ENCODE measurements at regions not wholly inside any gene's neighbourhood (a gene's known extent, or its start where the extent isn't known, plus 50 kb on each side); places are given as distances from the start of the nearest gene placed in this dataset.

DNA sequence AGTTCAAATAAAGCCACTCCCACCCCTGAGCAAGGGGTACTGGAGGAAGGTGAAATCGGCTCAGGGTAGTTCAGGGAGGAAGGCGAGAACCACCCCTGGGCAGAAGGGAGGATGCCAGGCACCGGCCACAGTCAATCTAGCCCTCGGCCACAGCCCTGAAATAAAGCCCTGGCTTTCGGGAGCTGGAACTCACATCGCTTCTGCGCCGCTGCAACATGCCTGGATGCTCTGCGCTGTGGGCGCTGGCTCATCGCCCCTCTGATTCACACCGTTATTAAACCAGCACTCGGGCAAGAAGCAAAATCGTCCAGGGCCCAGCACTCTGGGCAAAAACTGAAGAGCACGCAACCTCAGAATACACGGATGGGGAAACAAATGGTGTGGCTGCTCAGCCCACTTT, 136.9 kb upstream of the RREB1 start:
- TF ChIP-seq, protein P1, sequence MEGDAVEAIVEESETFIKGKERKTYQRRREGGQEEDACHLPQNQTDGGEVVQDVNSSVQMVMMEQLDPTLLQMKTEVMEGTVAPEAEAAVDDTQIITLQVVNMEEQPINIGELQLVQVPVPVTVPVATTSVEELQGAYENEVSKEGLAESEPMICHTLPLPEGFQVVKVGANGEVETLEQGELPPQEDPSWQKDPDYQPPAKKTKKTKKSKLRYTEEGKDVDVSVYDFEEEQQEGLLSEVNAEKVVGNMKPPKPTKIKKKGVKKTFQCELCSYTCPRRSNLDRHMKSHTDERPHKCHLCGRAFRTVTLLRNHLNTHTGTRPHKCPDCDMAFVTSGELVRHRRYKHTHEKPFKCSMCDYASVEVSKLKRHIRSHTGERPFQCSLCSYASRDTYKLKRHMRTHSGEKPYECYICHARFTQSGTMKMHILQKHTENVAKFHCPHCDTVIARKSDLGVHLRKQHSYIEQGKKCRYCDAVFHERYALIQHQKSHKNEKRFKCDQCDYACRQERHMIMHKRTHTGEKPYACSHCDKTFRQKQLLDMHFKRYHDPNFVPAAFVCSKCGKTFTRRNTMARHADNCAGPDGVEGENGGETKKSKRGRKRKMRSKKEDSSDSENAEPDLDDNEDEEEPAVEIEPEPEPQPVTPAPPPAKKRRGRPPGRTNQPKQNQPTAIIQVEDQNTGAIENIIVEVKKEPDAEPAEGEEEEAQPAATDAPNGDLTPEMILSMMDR (conservative IDR thresholded peaks at IDR 0.05): no peak
- no peak for TF ChIP-seq ZFX (IDR thresholded peaks at IDR 0.05)
